Lower leg skin (tissue), 3 donors: ENCODE measurements at regions not wholly inside any gene's neighbourhood (a gene's known extent, or its start where the extent isn't known, plus 50 kb on each side); places are given as distances from the start of the nearest gene placed in this dataset.

Source experiments
- CTCF ChIP-seq, 3 donors: fragments of 450-650 bp; IDR thresholded peaks; one replicate each; pipeline ENCODE4 v1.5.1; 2016; ENCODE audit warnings: antibody characterized with exemption in 3 of 3, mild to moderate bottlenecking in 3 of 3, moderate library complexity in 2 of 3
- POLR2A ChIP-seq, 2 donors: fragments of 450-650 bp; IDR thresholded peaks; one replicate each; pipeline ENCODE4 v1.6.1; 2016 to 2017; ENCODE audit warnings: antibody characterized with exemption in 2 of 2, mild to moderate bottlenecking in 1 of 2, moderate library complexity in 1 of 2

- TF ChIP-seq CTCF (IDR thresholded peaks at IDR 0.05), result no peak
- no peak for TF ChIP-seq POLR2A (IDR thresholded peaks at IDR 0.05)
Observed at GRCh38 chr12:14280921-14281320, 84.6 kb upstream of the ATF7IP start.
